ENCODE measurements at regions not wholly inside any gene's neighbourhood (a gene's known extent, or its start where the extent isn't known, plus 50 kb on each side); places are given as distances from the start of the nearest gene placed in this dataset.

DNA sequence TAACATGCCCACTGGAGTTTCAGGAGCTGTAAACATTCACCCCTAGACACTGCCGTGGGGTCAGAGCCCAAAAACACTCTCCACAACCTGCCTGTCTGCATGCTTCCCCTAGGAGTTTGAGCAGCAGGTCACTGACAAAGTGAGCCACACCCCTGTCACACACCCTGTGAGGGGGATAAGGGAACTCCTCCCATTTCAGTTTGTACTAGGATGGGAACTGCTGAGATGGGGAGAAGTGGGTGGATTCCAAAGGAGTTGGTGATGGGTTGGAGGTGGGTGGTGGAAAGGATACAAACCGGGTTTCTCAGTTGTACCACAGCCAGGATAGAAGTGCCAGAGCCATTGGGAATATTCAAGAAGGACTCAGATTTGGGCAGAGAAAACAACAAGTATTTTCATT lies 140.2 kb downstream of the MIS18A start (continued):
- no peak for TF ChIP-seq CBFA2T2 (conservative IDR thresholded peaks at IDR 0.05)
- TF ChIP-seq TAF9B (IDR thresholded peaks at IDR 0.05; ENCODE audit: partially characterized antibody), result no peak

DNA sequence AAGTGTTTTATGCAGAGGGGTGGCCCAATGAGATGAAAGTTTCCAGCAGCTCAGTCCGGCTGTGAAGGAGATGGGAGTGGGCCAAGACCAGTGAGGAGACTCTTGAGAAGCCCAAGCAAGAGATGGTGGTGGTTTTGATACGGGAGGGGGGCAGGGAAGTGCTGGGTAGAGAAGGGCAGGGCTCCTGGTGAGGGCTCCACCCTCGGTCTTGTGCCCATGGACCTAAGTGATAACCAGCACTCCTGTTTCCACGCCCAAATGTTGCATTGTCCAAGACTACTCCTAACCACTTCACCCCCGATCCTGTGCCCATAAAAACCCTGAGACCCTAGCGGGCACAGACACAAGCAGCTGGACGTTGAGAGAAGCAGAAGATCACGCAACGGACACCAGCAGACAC lies 140.9 kb downstream of the MIS18A start:
- CTCF ChIA-PET (ENCODE audit: low intra/inter-chr PET ratio), result no interaction called here
- no peak for ATAC-seq
- DNase-seq (ENCODE audit: extremely low read depth in 1 of 4, low spot score in 3 of 4), result no peak
- Histone ChIP-seq H2AFZ (ENCODE audit: low read depth, low read length) (no peak overlapping the region), H3K4me3 (no peak overlapping the region), H3K4me2 (ENCODE audit: insufficient read depth, low read length) (no peak overlapping the region), H3K27ac (ENCODE audit: extremely low read depth, low read depth, low read length) (no peak overlapping the region), H3K27me3 (ENCODE audit: control insufficient read depth in 2 of 2, insufficient read depth in 2 of 2, low read length in 2 of 2) (peaks cover 10 to 21% of the 10 kb centered on the region in 2 experiments; a peak in 4 of 5 replicates), H3K9me1 (ENCODE audit: control insufficient read depth, insufficient read depth, low read length) (no peaks in the 10 kb centered on the region), H3K9ac (ENCODE audit: insufficient read depth in 1 of 2, low read depth in 2 of 2, low read length in 2 of 2) (no peak overlapping the region), H3K4me1 (replicated peaks in 1 of 2; ENCODE audit: control insufficient read depth in 2 of 2, insufficient read depth in 2 of 2, low read length in 2 of 2) (no peaks in the 10 kb centered on the region), H3K9me3 (replicated peaks; ENCODE audit: control insufficient read depth, insufficient read depth, low read depth, low read length) (no peaks in the 10 kb centered on the region), H3K79me2 (ENCODE audit: control insufficient read depth, insufficient read depth, low read length) (no peaks in the 10 kb centered on the region), H4K20me1 (replicated peaks; ENCODE audit: control insufficient read depth, insufficient read depth, low read length) (no peaks in the 10 kb centered on the region), H3K36me3 (ENCODE audit: control insufficient read depth, insufficient read depth, low read length) (no peaks in the 10 kb centered on the region)
- TF ChIP-seq, protein P1, sequence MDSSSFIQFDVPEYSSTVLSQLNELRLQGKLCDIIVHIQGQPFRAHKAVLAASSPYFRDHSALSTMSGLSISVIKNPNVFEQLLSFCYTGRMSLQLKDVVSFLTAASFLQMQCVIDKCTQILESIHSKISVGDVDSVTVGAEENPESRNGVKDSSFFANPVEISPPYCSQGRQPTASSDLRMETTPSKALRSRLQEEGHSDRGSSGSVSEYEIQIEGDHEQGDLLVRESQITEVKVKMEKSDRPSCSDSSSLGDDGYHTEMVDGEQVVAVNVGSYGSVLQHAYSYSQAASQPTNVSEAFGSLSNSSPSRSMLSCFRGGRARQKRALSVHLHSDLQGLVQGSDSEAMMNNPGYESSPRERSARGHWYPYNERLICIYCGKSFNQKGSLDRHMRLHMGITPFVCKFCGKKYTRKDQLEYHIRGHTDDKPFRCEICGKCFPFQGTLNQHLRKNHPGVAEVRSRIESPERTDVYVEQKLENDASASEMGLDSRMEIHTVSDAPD (CRISPR knock-in tag; IDR thresholded peaks at IDR 0.05), result no peak
- no peak for TF ChIP-seq TCF7L2 (IDR thresholded peaks at IDR 0.05; ENCODE audit: low read depth, low read length)
- WGBS (ENCODE audit: insufficient coverage, low coverage, missing lambda C conversion rate), result 0% methylated on average over 9 of the region's 9 CpGs
- no TSS peak for BruUV-seq (replicated peaks)
- in situ Hi-C loops (cut with MboI), result no loop called here
- POLR2A ChIA-PET, result no interaction called here
- intact Hi-C loops (cut with micrococcal nuclease), result no loop called here
- no peak for FAIRE-seq
